Ecto neural progenitor cell (in vitro differentiated cells): ENCODE measurements at regions not wholly inside any gene's neighbourhood (a gene's known extent, or its start where the extent isn't known, plus 50 kb on each side); places are given as distances from the start of the nearest gene placed in this dataset.
"Not testable (repeated sequence)": the region's sequence is repeated elsewhere in the genome, so short reads cannot be mapped to it uniquely, and the experiment has no call there.

Source experiments
- DNase-seq: peaks from one replicate; pipeline ENCODE4 v3.0.0-alpha.2; 2018; ENCODE audit warnings: low spot score

DNA sequence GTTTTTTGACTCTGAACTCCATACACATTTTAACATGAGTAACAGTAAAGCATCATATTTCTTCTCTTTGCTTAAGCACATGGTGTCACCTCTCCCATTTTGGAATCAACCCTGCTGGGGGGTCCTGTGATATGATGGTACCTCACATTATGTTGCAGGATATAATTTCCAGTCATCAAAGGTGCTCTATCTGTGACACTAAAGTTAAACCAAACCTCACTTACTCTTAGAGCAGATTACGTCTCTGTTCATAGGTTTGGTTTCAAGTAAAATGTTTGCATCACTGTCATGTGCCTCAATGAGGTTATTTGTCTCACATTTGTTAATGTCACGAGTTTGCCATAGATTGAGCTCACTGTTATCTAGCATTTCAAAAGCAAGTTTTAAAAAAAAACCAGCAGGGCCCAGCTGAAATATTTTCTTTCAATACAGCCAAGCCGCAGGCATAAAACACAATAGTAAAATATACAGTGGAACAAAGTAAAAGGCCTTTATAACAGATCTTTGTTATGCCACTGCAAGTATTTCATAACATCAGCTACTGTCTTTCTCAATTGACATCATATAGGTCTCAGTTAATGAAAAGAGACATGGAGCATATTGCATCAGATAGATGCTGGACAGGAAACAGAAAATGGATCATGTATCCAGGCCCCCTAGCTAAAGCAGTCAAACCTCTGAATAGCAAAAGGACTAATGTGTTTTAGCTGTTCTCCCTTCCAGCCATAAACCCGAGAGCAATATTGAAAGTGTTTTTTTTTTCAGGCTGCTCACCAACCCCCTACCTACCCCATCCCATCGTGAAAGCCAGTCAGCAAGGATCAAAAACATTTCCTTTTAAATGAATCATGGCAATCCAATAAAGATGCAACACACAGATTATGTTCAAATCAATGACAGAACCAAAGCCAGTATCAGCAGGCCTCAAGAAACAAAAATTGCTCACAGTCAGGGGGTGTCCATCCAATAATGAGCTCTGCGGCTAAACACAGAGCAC, 182.1 kb upstream of the ITGA1 start:
- no peak for DNase-seq

- no peak for DNase-seq
These were observed 180.4 kb upstream of the ITGA1 start for GRCh38 chr5:52607227-52607824.

DNA sequence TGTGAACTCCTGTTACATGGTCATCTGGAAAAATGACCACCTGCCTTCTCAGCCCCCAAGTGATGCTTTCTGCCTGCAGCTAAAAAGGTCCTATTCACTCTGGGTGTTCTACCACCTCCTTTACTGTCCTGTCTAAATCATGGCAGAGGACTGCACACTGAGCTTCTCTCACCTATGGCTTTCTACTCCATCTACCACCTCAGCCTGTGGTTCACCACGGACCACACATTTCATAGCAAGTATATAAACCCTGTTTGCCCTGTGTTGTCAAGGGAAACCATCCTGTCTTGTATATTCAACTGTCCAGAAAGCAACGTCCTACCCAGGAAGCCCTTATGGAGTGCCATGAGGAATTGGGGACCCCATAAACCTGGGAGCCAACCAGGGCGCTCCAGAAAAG, 167.4 kb upstream of the ITGA1 start:
- no peak for DNase-seq

DNA sequence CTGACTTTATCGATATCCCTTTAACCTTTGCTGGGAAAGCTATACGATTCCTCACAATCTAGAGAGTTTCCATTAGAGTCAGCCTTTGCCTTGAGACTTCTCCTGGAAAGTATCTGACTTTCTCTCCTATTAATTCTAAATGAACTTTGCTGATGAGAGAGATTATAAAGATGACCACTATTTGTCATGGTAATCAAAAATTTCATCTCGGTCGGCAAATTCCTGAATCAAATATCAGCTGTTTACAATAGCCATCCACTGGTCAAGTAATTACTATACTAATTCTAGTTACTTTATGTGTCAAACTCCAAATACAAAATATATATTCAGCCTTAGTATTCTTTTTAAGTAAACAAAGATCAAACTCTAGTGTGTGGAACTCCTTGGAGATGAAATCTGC, 164.4 kb upstream of the ITGA1 start:
- DNase-seq, result no peak

DNA sequence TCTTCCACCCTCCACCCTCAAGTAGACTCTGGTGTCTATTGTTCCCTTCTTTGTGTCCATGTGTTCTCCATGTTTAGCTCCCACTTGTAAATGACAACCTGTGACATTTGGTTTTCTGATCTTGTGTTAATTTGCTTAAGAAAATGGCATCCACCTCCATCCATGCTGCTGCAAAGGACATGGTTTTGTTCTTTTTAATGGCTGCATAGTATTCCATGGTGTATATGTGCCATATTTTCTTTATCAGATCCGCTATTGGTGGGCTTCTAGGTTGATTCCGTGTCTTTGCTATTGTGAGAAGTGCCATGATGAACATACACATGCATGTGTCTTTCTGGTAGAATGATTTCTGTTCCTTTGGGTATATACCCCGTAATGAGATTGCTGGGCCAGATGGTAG, 163.4 kb upstream of the ITGA1 start:
- no peak for DNase-seq

- no peak for DNase-seq
These were observed 161.4 kb upstream of the ITGA1 start for GRCh38 chr5:52626312-52626711.

GRCh38 chr5:52627740-52628139, 160.0 kb upstream of the ITGA1 start:
- no peak for DNase-seq

DNA sequence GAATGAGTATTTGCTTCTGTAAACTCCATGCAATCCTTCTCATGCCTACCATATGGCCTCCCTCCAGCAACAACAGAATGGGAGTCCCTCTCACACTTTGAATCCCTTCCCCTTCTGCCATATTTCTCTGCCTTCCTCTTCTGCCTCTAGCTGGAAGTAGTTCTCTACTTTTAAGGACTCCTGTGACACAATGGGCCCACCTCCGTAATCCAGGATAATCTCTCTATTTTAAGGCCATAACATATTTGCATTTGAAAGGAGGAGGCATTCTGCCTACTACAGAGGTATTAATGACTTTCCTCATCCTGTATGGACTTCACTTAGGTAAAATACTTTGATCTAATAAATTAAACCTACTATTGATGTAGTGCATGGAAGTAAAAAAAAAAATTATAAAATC, 155.4 kb upstream of the ITGA1 start:
- DNase-seq, result no peak

DNA sequence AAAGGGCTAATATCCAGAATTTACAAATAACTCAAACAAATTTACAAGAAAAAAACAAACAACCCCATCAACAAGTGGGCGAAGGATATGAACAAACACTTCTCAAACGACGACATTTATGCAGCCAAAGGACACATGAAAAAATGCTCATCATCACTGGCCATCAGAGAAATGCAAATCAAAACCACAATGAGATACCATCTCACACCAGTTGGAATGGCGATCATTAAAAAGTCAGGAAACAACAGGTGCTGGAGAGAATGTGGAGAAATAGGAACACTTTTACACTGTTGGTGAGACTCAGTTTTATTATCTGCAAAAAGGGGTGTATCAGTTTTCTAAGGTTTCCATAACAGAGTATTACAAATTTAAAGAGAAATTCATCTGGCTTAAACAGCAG, 153.5 kb upstream of the ITGA1 start:
- not testable (repeated sequence) for DNase-seq

DNA sequence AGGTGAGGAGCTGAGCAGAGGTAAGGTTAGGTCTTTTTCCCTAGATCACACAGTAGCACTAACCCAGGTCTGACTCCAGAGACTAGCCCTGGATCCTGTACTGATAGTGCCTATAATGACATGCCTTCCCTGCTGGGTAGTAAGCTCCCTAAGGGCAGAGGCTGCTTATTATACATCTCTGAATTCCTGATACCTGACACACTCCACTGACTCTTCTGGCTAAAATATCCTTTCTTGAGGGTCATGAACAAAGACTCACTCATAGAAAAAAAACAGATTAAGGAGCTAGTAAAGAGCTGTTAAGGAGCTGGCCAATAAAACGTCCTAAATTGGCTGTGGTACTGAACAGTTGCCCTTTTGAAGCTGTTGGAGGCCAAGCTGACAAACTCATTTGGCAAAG, 149.0 kb upstream of the ITGA1 start:
- no peak for DNase-seq

DNA sequence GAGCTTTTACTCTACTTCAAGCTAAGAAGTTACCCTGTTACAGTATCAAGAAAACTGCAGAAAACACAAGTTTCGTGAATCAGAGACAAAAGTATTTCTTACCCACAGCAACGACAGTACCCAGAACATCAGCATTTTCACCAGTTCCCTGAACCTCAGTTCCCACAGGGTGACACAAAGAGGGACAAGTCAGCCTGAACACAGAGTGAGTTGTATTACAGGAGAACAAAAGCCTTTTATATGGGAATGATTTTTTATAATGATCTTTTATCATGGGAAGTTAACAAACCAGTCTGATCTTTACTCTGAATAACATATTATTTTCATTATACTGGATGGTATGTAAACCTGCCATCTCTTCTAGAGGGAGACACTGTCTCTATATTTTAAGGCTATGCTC, 139.0 kb upstream of the ITGA1 start:
- no peak for DNase-seq

DNA sequence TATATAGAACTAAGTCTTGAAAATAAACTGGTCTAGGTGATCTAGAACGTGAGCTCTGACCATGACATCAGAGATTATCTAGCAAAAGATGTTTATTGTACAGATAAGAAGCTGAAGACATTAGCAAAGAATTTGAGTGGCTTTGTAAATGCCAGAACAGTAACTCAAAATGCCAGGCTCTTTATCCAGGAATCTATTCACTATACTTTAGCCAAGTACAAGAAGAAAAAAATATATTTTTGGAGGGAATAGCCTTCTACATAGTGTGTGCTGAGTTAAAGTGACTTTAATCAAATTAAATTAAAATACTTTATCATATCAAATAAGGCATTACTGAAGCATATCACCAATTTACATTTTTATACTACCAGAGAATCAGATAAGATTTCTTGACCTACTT, 132.6 kb upstream of the ITGA1 start:
- no peak for DNase-seq

DNA sequence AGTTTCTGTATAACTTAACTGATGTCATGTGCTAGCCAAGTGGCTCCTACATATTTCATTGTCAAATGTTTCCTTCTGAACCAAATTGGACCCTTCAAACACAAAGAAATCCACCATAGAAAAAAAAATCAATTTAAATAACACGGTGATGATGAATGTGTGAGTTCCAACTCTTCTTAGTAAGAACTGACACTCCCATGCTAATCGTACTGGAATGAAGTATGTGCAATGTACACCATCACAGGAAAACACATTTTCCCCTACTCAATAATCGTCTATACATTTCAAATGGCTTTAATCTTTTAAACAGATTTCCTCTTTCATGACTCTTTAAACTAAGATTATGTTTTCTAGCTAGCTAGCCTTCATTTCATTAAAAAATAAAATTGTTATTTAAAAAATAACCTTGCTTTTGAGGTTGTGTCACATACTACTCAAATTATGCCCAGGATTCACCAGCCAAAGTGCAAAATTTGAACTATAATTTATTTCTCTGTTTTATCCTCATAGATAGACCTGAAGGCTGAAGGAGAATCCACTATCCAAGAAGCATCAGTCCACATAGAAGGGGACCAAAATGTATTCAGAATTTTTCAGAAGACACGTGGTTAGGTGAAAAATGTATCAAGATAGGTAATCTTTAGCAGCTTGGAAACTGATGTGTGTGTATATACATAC, 131.0 kb upstream of the ITGA1 start:
- no peak for DNase-seq

- no peak for DNase-seq
These were observed 130.5 kb upstream of the ITGA1 start for GRCh38 chr5:52657247-52657645.

GRCh38 chr5:52658246-52658645, 129.5 kb upstream of the ITGA1 start:
- no peak for DNase-seq

DNA sequence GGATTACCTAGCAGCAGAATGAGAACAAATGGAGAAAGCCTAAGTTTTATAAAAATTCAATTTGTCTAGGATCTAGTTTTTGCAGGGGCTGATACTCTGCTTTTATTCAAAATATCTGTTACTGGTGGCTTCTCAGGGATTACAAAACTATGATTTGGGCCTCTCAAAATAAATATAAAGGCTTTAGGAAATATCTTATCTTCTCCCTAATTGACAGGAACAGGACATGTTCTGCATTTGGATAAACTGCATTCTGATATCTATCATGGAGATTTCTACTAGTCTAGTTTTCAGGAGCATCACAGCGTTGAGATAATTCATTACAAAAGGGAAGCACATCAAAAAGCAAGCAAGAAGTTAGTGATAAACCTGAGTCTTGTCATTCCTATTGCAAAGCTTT, 127.1 kb upstream of the ITGA1 start:
- no peak for DNase-seq

GRCh38 chr5:52661903-52662595, 125.7 kb upstream of the ITGA1 start:
- no peak for DNase-seq

DNA sequence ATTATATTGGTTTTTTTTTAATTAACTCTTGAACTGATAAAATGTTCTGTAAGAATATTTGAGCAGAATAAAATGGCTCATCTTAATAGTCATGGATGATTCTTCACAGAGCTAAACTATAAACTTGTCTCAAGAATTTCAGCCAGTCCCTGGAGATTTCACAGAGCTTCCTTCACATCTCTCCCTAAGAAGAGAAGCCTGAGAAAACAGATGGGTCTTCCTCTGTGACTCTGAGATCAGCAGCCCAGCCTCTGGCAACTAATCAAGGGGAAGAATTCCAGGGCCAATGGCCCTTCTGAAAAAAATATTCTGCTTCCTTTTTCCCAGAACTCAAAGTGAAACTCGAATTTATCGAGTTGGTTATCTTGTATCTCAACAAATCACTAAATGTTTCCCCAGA, 122.2 kb upstream of the ITGA1 start:
- DNase-seq, result no peak

GRCh38 chr5:52668139-52668538, 119.6 kb upstream of the ITGA1 start:
- no peak for DNase-seq

DNA sequence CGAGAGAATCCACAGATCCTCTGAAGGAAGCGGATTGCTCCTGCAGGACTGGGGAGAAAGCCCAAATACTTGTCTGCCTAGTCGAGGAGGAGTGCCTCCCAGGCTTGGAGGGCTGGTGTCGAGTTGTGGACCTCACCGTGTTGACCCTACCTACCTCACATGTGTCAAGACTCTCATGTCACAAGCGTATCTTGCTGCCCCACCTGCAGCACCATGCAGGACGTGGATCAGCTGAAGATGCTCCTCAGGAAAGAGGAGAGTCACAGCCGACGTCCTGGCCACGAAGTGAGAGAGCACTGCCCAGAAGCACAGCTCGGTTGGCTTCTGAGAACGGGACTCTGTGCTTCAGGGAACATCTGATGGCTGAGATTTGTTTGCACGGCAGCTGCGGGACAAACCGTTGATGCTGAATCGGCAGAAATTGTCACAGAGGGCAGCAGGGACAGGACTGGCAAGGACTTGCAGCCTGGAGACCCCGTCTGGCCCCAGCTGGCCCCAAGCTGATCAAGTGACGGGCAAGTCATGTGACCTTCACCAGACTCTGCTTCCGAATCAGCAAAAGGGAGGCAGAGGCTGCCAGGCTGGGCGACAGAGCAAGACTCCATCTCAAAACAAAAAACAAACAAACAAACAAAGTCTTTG, 119.1 kb upstream of the ITGA1 start:
- DNase-seq, result no peak

DNA sequence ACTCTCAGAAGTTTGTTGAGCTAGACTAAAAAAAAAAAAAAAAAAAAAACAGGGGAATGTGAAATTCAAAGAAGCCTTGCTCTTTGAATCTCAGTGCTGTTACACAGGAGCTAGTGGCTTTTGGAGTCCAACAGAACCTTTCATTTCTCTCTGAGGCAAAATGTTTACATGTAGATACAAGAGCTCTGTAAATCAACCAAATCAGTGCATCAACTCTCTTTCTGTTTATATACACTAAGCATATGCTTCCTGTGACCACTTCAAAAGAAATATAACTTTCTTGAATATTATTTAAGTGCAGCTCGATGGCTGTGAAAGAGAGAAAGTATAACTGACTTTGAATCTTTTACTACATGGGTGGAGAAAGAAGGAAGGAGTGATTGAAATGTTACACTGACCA, 115.3 kb upstream of the ITGA1 start:
- no peak for DNase-seq

DNA sequence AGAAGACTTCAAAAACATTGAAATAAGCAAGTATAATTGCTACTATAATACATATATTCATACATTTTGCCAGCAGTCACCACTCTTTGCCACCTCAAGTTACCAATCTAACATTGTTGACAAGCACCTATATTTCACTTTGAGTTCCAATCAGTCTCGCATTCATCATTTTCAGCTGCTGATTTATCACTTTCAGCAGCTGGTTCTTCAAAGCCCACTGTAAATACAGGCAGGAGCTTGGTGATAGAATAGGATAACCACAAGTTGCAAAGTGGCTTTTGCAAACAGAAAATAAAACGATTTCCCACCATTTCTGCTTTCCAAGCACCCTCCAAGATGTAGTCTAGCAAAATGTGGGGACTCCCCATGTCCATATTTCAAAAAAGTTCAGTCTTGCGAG, 114.2 kb upstream of the ITGA1 start:
- DNase-seq, result no peak
